ENCODE measurements at regions not wholly inside any gene's neighbourhood (a gene's known extent, or its start where the extent isn't known, plus 50 kb on each side); places are given as distances from the start of the nearest gene placed in this dataset.
"Not testable (repeated sequence)": the region's sequence is repeated elsewhere in the genome, so short reads cannot be mapped to it uniquely, and the experiment has no call there.

DNA sequence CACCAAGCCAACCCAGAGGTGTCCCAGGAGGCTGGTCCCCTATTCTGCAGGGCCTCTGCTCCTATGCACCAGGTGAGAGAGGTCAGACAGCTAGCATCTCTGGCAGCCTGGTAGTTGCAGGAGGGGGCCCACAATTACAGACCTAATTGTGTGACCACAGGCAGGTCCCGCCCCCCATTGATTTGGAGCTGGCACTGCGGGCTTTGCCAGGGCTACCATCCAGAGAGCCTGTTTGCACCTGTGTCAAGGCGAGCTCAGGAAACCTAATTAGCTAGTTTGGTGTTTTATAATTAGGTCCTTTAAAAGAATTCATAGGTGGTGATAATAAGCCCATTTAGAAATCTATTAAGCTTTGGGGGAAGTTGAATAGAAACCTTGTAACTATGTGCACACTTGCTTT, 90.2 kb downstream of the MRM1 start (continued):
- TF ChIP-seq, protein P1, sequence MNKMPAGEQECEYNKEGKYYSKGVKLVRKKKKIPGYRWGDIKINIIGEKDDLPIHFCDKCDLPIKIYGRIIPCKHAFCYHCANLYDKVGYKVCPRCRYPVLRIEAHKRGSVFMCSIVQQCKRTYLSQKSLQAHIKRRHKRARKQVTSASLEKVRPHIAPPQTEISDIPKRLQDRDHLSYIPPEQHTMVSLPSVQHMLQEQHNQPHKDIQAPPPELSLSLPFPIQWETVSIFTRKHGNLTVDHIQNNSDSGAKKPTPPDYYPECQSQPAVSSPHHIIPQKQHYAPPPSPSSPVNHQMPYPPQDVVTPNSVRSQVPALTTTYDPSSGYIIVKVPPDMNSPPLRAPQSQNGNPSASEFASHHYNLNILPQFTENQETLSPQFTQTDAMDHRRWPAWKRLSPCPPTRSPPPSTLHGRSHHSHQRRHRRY (tag by site-specific recombination; IDR thresholded peaks at IDR 0.05): no peak
- TF ChIP-seq OSR2 (tag by site-specific recombination; IDR thresholded peaks at IDR 0.05) (no peak), ZNF37A (tag by site-specific recombination; IDR thresholded peaks at IDR 0.05) (no peak), ZNF248 (tag by site-specific recombination; IDR thresholded peaks at IDR 0.05) (no peak)

DNA sequence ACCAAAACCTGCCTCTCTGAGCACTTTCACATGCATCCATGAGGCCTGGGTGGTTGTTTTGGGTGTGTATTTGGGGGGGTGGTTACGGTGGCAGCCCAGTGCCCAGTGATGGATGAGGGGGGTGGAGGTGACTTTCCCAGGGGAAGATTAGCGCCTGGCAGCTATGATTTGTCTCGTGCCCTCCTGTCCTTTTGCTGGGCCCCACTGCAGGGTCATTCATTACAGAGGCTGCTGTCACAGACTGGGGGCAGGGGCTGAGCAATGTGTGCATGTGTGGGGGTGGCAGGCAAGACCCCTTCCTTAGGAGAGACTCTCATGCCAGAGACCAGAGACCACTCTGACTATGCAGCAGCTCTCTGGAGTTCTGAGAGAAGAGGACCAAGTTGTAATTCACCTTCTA, 93.7 kb downstream of the MRM1 start:
- ChIA-PET CTCF (no interaction called here), POLR2A (no interaction called here)
- Histone ChIP-seq H3K4me3 (ENCODE audit: low read depth, low read length) (no peak overlapping the region), H3K9me3 (ENCODE audit: control insufficient read depth, insufficient read depth, low read depth, low read length) (no peaks in the 10 kb centered on the region), H3K4me1 (ENCODE audit: control insufficient read depth, insufficient read depth, low read length) (no peaks in the 10 kb centered on the region), H3K27ac (ENCODE audit: extremely low read depth, low read depth, low read length) (no peak overlapping the region), H3K36me3 (ENCODE audit: control insufficient read depth in 2 of 2, insufficient read depth in 1 of 2, low read length in 2 of 2) (no peaks in the 10 kb centered on the region)
- no peak for TF ChIP-seq PRDM1 (tag by site-specific recombination; IDR thresholded peaks at IDR 0.05)
- no peak for TF ChIP-seq ZNF366 (tag by site-specific recombination; conservative IDR thresholded peaks at IDR 0.05)
- TF ChIP-seq, protein P2, sequence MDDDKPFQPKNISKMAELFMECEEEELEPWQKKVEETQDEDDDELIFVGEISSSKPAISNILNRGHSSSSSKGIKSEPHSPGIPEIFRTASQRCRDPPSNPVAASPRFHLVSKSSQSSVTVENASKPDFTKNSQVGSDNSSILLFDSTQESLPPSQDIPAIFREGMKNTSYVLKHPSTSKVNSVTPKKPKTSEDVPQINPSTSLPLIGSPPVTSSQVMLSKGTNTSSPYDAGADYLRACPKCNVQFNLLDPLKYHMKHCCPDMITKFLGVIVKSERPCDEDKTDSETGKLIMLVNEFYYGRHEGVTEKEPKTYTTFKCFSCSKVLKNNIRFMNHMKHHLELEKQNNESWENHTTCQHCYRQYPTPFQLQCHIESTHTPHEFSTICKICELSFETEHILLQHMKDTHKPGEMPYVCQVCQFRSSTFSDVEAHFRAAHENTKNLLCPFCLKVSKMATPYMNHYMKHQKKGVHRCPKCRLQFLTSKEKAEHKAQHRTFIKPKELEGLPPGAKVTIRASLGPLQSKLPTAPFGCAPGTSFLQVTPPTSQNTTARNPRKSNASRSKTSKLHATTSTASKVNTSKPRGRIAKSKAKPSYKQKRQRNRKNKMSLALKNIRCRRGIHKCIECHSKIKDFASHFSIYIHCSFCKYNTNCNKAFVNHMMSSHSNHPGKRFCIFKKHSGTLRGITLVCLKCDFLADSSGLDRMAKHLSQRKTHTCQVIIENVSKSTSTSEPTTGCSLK (tag by site-specific recombination; IDR thresholded peaks at IDR 0.05): no peak
- TF ChIP-seq WT1 (tag by site-specific recombination; IDR thresholded peaks at IDR 0.05): no peak

DNA sequence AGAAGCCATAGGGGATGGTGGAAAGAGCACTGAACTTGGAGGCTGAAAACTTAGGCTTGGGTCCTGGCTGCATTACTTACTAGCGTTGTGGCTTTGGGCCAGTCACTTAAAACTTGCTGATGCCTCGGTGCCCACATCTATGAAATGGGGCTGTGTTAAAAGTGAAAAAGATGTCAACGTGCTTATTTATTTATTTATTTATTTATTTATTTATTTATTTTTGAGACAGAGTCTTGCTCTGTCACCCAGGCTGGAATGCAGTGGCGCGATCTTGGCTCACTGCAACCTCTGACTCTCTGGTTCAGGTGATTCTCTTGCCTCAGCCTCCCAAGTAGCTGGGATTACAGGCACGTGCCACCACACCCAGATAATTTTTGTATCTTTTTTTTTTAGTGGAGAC, 94.3 kb downstream of the MRM1 start:
- POLR2A ChIA-PET: not testable (repeated sequence)
- CTCF ChIA-PET: interaction anchor here (1.2 kb wide), 1 partner anchor 11 kb away, joined by 5 read pairs; no protein-coding TSS in a partner anchor
- TF ChIP-seq ZNF140 (tag by site-specific recombination; IDR thresholded peaks at IDR 0.05): peak; percentile 61; the same call in 1 of the 2 replicates
- TF ChIP-seq ZNF623 (tag by site-specific recombination; IDR thresholded peaks at IDR 0.05): peak; percentile 28; the same call in 1 of the 2 replicates
- TF ChIP-seq, protein P3, sequence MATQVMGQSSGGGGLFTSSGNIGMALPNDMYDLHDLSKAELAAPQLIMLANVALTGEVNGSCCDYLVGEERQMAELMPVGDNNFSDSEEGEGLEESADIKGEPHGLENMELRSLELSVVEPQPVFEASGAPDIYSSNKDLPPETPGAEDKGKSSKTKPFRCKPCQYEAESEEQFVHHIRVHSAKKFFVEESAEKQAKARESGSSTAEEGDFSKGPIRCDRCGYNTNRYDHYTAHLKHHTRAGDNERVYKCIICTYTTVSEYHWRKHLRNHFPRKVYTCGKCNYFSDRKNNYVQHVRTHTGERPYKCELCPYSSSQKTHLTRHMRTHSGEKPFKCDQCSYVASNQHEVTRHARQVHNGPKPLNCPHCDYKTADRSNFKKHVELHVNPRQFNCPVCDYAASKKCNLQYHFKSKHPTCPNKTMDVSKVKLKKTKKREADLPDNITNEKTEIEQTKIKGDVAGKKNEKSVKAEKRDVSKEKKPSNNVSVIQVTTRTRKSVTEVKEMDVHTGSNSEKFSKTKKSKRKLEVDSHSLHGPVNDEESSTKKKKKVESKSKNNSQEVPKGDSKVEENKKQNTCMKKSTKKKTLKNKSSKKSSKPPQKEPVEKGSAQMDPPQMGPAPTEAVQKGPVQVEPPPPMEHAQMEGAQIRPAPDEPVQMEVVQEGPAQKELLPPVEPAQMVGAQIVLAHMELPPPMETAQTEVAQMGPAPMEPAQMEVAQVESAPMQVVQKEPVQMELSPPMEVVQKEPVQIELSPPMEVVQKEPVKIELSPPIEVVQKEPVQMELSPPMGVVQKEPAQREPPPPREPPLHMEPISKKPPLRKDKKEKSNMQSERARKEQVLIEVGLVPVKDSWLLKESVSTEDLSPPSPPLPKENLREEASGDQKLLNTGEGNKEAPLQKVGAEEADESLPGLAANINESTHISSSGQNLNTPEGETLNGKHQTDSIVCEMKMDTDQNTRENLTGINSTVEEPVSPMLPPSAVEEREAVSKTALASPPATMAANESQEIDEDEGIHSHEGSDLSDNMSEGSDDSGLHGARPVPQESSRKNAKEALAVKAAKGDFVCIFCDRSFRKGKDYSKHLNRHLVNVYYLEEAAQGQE (tag by site-specific recombination; IDR thresholded peaks at IDR 0.05): 0 out of 2 replicates have a peak, but pooled peaks have one; percentile 13
- TF ChIP-seq, protein P4, sequence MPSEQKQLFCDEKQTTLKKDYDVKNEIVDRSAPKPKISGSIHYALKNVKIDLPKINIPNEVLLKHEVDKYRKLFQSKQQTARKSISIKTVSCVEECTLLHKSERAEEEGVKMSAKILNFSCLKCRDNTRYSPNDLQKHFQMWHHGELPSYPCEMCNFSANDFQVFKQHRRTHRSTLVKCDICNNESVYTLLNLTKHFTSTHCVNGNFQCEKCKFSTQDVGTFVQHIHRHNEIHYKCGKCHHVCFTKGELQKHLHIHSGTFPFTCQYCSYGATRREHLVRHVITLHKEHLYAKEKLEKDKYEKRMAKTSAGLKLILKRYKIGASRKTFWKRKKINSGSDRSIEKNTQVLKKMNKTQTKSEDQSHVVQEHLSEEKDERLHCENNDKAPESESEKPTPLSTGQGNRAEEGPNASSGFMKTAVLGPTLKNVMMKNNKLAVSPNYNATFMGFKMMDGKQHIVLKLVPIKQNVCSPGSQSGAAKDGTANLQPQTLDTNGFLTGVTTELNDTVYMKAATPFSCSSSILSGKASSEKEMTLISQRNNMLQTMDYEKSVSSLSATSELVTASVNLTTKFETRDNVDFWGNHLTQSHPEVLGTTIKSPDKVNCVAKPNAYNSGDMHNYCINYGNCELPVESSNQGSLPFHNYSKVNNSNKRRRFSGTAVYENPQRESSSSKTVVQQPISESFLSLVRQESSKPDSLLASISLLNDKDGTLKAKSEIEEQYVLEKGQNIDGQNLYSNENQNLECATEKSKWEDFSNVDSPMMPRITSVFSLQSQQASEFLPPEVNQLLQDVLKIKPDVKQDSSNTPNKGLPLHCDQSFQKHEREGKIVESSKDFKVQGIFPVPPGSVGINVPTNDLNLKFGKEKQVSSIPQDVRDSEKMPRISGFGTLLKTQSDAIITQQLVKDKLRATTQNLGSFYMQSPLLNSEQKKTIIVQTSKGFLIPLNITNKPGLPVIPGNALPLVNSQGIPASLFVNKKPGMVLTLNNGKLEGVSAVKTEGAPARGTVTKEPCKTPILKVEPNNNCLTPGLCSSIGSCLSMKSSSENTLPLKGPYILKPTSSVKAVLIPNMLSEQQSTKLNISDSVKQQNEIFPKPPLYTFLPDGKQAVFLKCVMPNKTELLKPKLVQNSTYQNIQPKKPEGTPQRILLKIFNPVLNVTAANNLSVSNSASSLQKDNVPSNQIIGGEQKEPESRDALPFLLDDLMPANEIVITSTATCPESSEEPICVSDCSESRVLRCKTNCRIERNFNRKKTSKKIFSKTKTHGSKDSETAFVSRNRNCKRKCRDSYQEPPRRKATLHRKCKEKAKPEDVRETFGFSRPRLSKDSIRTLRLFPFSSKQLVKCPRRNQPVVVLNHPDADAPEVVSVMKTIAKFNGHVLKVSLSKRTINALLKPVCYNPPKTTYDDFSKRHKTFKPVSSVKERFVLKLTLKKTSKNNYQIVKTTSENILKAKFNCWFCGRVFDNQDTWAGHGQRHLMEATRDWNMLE (tag by site-specific recombination; conservative IDR thresholded peaks at IDR 0.05; ENCODE audit: low read depth): peak; percentile 69
- peak; percentile 59 for TF ChIP-seq ZNF555 (tag by site-specific recombination; conservative IDR thresholded peaks at IDR 0.05)
- peak; percentile 44 for TF ChIP-seq ZNF426 (tag by site-specific recombination; IDR thresholded peaks at IDR 0.05)
- 0 out of 2 replicates have a peak, but pooled peaks have one; percentile 12 for TF ChIP-seq ZNF404 (tag by site-specific recombination; IDR thresholded peaks at IDR 0.05)
- 0 out of 2 replicates have a peak, but pooled peaks have one; percentile 33 for TF ChIP-seq ZNF433 (tag by site-specific recombination; IDR thresholded peaks at IDR 0.05; ENCODE audit: low read depth)
- TF ChIP-seq ZNF654 (tag by site-specific recombination; IDR thresholded peaks at IDR 0.05; ENCODE audit: low read depth): peak; percentile 14
- TF ChIP-seq ZNF394 (tag by site-specific recombination; IDR thresholded peaks at IDR 0.05; ENCODE audit: borderline replicate concordance): peak; percentile 75; the same call in 1 of the 2 replicates

More for the DNA sequence above, 94.3 kb downstream of the MRM1 start:
- H3K4me1 ChIP-seq (ENCODE audit: control insufficient read depth, insufficient read depth, low read length); H3K4me3 ChIP-seq (ENCODE audit: low read depth, low read length); H3K27ac ChIP-seq (ENCODE audit: extremely low read depth, low read depth, low read length); H3K9me3 ChIP-seq (ENCODE audit: control insufficient read depth, insufficient read depth, low read depth, low read length); H3K36me3 ChIP-seq (ENCODE audit: control insufficient read depth in 2 of 2, insufficient read depth in 1 of 2, low read length in 2 of 2): not testable (repeated sequence)

Measured in HEK293 (cell line).